H9 (cell line): ENCODE measurements at regions not wholly inside any gene's neighbourhood (a gene's known extent, or its start where the extent isn't known, plus 50 kb on each side); places are given as distances from the start of the nearest gene placed in this dataset.

ENCODE experiments used
- DNase-seq: peaks from one replicate; pipeline ENCODE4 v3.0.0-alpha.2; 2017
- H2AFZ ChIP-seq: one replicate; pipeline ENCODE4 v1.6.1; 2013; ENCODE audit warnings: mild to moderate bottlenecking, low read length, control low read depth, moderate library complexity
- H2AK5ac ChIP-seq: 2 replicates; pipeline ENCODE4 v1.6.1; 2013; ENCODE audit warnings: low read length, control low read depth, mixed read lengths; ENCODE audit not compliant: insufficient read length
- H2BK120ac ChIP-seq: one replicate; pipeline ENCODE4 v1.6.1; 2013; ENCODE audit warnings: low read depth, mild to moderate bottlenecking, low read length, control low read depth, inconsistent platforms; ENCODE audit not compliant: poor library complexity, severe bottlenecking
- H2BK12ac ChIP-seq: 2 replicates; pipeline ENCODE4 v1.6.1; 2013; ENCODE audit warnings: low read length, control low read depth, mixed read lengths, low read depth; ENCODE audit not compliant: insufficient read length
- H2BK15ac ChIP-seq: 2 replicates; pipeline ENCODE4 v1.6.1; 2013; ENCODE audit warnings: low read depth, low read length, control low read depth
- H2BK20ac ChIP-seq: one replicate; pipeline ENCODE4 v1.6.1; 2013; ENCODE audit warnings: low read depth, mild to moderate bottlenecking, low read length, control low read depth, inconsistent platforms; ENCODE audit not compliant: poor library complexity, severe bottlenecking
- H2BK5ac ChIP-seq: 2 replicates; pipeline ENCODE4 v1.6.1; 2013; ENCODE audit warnings: low read length, control low read depth, mixed read lengths; ENCODE audit not compliant: insufficient read length
- H3K14ac ChIP-seq: 2 replicates; pipeline ENCODE4 v1.6.1; 2013; ENCODE audit warnings: low read length, control low read depth; ENCODE audit not compliant: insufficient read depth
- H3K18ac ChIP-seq: 2 replicates; pipeline ENCODE4 v1.6.1; 2013; ENCODE audit warnings: low read depth, mild to moderate bottlenecking, mixed read lengths, low read length, control low read depth; ENCODE audit not compliant: insufficient read length
- H3K23ac ChIP-seq: 2 replicates; pipeline ENCODE4 v1.6.1; 2013; ENCODE audit warnings: low read length, control low read depth, mixed read lengths, low read depth; ENCODE audit not compliant: insufficient read length
- H3K23me2 ChIP-seq: 2 replicates; pipeline ENCODE4 v1.6.1; 2013; ENCODE audit warnings: low read depth, mild to moderate bottlenecking, mixed read lengths, low read length, control low read depth; ENCODE audit not compliant: insufficient read length, poor library complexity, severe bottlenecking
- H3K27ac ChIP-seq: 2 replicates; pipeline ENCODE4 v1.5.1; 2013; ENCODE audit warnings: low read length, control low read depth, mixed read lengths, low read depth; ENCODE audit not compliant: insufficient read length
- H3K27me3 ChIP-seq: 2 replicates; pipeline ENCODE4 v1.6.1; 2013; ENCODE audit warnings: low read length, control low read depth, inconsistent platforms; ENCODE audit not compliant: insufficient read depth
- H3K4ac ChIP-seq: 2 replicates; pipeline ENCODE4 v1.6.1; 2013; ENCODE audit warnings: low read depth, mild to moderate bottlenecking, control low read depth, inconsistent platforms, low read length, moderate library complexity
- H3K4me1 ChIP-seq: 2 replicates; pipeline ENCODE4 v1.6.1; 2013; ENCODE audit warnings: low read length, control low read depth, inconsistent platforms; ENCODE audit not compliant: insufficient read depth
- H3K4me2 ChIP-seq: 2 replicates; pipeline ENCODE4 v1.6.1; 2013; ENCODE audit warnings: low read length, control low read depth, mixed read lengths; ENCODE audit not compliant: insufficient read length, insufficient read depth
- H3K56ac ChIP-seq: 2 replicates; pipeline ENCODE4 v1.6.1; 2013; ENCODE audit warnings: low read depth, mild to moderate bottlenecking, mixed read lengths, low read length, control low read depth; ENCODE audit not compliant: insufficient read length
- H3K79me1 ChIP-seq: 2 replicates; pipeline ENCODE4 v1.6.1; 2013; ENCODE audit warnings: low read depth, mild to moderate bottlenecking, moderate library complexity, low read length, control low read depth, inconsistent platforms; ENCODE audit not compliant: insufficient read depth, poor library complexity, severe bottlenecking
- H3K79me2 ChIP-seq: 2 replicates; pipeline ENCODE4 v1.6.1; 2013; ENCODE audit warnings: low read length, control low read depth, inconsistent platforms; ENCODE audit not compliant: insufficient read depth
- H3K9ac ChIP-seq: 2 replicates; pipeline ENCODE4 v1.6.1; 2013; ENCODE audit warnings: low read length, control low read depth, mixed read lengths; ENCODE audit not compliant: insufficient read length; ENCODE audit errors: extremely low read depth
- H3K9me3 ChIP-seq: one replicate; pipeline ENCODE4 v1.6.1; 2013; ENCODE audit warnings: low read depth, low read length, inconsistent platforms; ENCODE audit not compliant: control insufficient read depth
- H3T11ph ChIP-seq: one replicate; pipeline ENCODE4 v1.6.1; 2013; ENCODE audit warnings: mild to moderate bottlenecking, low read length, control low read depth, inconsistent platforms
- H4K20me1 ChIP-seq: one replicate; pipeline ENCODE4 v1.6.1; 2013; ENCODE audit not compliant: control insufficient read depth, insufficient read length, insufficient read depth
- H4K5ac ChIP-seq: 2 replicates; pipeline ENCODE4 v1.6.1; 2013; ENCODE audit warnings: low read depth, mild to moderate bottlenecking, mixed read lengths, low read length, control low read depth; ENCODE audit not compliant: insufficient read length
- H4K8ac ChIP-seq: replicated peaks from 2 replicates; pipeline ENCODE4 v1.6.1; 2013; ENCODE audit warnings: low read length, control low read depth, mixed read lengths, low read depth; ENCODE audit not compliant: insufficient read length
- H4K91ac ChIP-seq: 2 replicates; pipeline ENCODE4 v1.6.1; 2013; ENCODE audit warnings: low read depth, mild to moderate bottlenecking, moderate library complexity, mixed read lengths, low read length, control low read depth; ENCODE audit not compliant: insufficient read length
- H3K27ac Mint-ChIP-seq, 3 experiments: 2 replicates in 2 of 3; 3 replicates in 1 of 3; pipeline ENCODE4 v1.8.0; 2020 to 2021; ENCODE audit warnings: mixed read lengths in 3 of 3, mild to moderate bottlenecking in 1 of 3, moderate library complexity in 1 of 3
- H3K27me3 Mint-ChIP-seq: 2 replicates; pipeline ENCODE4 v1.8.0; 2021; ENCODE audit warnings: low read depth, mild to moderate bottlenecking, moderate library complexity, mixed read lengths
- H3K36me3 Mint-ChIP-seq, 3 experiments: 2 replicates in 2 of 3; 3 replicates in 1 of 3; pipeline ENCODE4 v1.8.0; 2020 to 2021; ENCODE audit warnings: low read depth in 3 of 3, mixed read lengths in 3 of 3; ENCODE audit not compliant: insufficient read depth in 1 of 3
- H3K4me1 Mint-ChIP-seq, 2 experiments: 2 replicates each; pipeline ENCODE4 v1.8.0; 2020; ENCODE audit warnings: mixed read lengths in 2 of 2
- H3K4me3 Mint-ChIP-seq, 2 experiments: 2 replicates in 1 of 2; 3 replicates in 1 of 2; pipeline ENCODE4 v1.8.0; 2020 to 2021; ENCODE audit warnings: mild to moderate bottlenecking in 2 of 2, mixed read lengths in 2 of 2, moderate library complexity in 1 of 2
- H3K9me3 Mint-ChIP-seq, 2 experiments: 2 replicates in 1 of 2; 3 replicates in 1 of 2; pipeline ENCODE4 v1.8.0; 2020; ENCODE audit warnings: mild to moderate bottlenecking in 2 of 2, mixed read lengths in 2 of 2, moderate library complexity in 1 of 2
- WGBS: extraction: QIAGEN DNeasy Blood & Tissue Kit; methylation state at CpG from one replicate; pipeline ENCODE4 v1.1.7; 2013; ENCODE audit warnings: missing lambda C conversion rate, low lambda C conversion rate, mixed read lengths; ENCODE audit not compliant: insufficient read length; ENCODE audit errors: extremely low coverage; 5-methylcytosine and 5-hydroxymethylcytosine counted together
- TF ChIP-seq, protein P1 (sequence below): fragments of 200-600 bp; sonication (generic); conservative IDR thresholded peaks from 3 replicates; pipeline ENCODE4 v1.8.0; 2021; ENCODE audit warnings: antibody characterized with exemption, mild to moderate bottlenecking

DNA sequence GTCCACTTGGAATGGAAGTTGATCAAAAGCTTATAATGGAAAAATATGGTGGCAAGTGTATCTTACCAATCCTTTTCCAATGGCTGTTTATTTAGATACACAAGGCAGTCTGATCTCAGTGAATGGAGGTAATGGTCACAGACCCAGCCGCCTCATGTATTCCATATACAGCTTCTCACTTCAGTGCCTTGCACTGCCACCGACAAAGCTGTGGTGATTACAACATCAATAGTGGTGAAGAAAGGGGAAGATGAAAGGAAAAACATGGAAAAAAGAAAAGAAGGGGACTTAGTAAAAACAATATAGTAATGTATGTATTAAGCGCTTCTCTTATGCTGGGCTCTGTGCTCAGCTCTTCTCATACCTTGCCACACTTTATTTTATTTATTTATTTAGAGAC lies 297.3 kb upstream of the RASA1 start:
- Histone ChIP-seq H3K79me1 (no peaks in the 10 kb centered on the region), H3K4me1 (no peaks in the 10 kb centered on the region), H3K9me3 (no peaks in the 10 kb centered on the region), H3T11ph (no peak overlapping the region), H3K23ac (no peak overlapping the region), H3K56ac (no peak overlapping the region), H4K8ac (no peak overlapping the region), H2BK20ac (no peak overlapping the region), H3K27me3 (no peaks in the 10 kb centered on the region), H3K9ac (no peak overlapping the region), H2AFZ (no peak overlapping the region), H4K20me1 (no peaks in the 10 kb centered on the region), H3K23me2 (no peaks in the 10 kb centered on the region), H3K18ac (no peak overlapping the region), H4K91ac (no peak overlapping the region), H3K4me2 (no peak overlapping the region), H3K27ac (no peak overlapping the region), H3K4ac (no peak overlapping the region), H2BK5ac (no peak overlapping the region), H2BK120ac (no peak overlapping the region), H4K5ac (no peak overlapping the region), H2AK5ac (no peak overlapping the region), H3K79me2 (no peaks in the 10 kb centered on the region), H3K14ac (no peak overlapping the region), H2BK12ac (no peak overlapping the region), H2BK15ac (no peak overlapping the region)
- Mint-ChIP-seq H3K27ac (no peak overlapping the region), H3K4me1 (peaks cover 0 to 5% of the 10 kb centered on the region in 2 experiments; a peak in 2 of 4 replicates), H3K36me3 (no peaks in the 10 kb centered on the region), H3K9me3 (no peaks in the 10 kb centered on the region), H3K27me3 (no peaks in the 10 kb centered on the region), H3K4me3 (no peak overlapping the region)
- no peak for DNase-seq
- no CpG with 5 or more reads among the region's 3 CpGs for WGBS
- TF ChIP-seq, protein P1, sequence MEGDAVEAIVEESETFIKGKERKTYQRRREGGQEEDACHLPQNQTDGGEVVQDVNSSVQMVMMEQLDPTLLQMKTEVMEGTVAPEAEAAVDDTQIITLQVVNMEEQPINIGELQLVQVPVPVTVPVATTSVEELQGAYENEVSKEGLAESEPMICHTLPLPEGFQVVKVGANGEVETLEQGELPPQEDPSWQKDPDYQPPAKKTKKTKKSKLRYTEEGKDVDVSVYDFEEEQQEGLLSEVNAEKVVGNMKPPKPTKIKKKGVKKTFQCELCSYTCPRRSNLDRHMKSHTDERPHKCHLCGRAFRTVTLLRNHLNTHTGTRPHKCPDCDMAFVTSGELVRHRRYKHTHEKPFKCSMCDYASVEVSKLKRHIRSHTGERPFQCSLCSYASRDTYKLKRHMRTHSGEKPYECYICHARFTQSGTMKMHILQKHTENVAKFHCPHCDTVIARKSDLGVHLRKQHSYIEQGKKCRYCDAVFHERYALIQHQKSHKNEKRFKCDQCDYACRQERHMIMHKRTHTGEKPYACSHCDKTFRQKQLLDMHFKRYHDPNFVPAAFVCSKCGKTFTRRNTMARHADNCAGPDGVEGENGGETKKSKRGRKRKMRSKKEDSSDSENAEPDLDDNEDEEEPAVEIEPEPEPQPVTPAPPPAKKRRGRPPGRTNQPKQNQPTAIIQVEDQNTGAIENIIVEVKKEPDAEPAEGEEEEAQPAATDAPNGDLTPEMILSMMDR = no peak
